ENCODE measurements at regions not wholly inside any gene's neighbourhood (a gene's known extent, or its start where the extent isn't known, plus 50 kb on each side); places are given as distances from the start of the nearest gene placed in this dataset.

GRCh38 chr5:27473307-27474046 is 435.1 kb upstream of the CDH9 start:
- no peaks in the 10 kb centered on the region for H3K36me3 ChIP-seq (ENCODE audit: insufficient read depth, low read length)
- no peak overlapping the region for H3K27ac ChIP-seq (ENCODE audit: low read depth, low read length)
- no peak for TF ChIP-seq CTCF (IDR thresholded peaks at IDR 0.05; ENCODE audit: extremely low read depth, low read depth, low read length)
- DNase-seq (ENCODE audit: insufficient read length, low spot score, missing footprints), result no peak
- no peaks in the 10 kb centered on the region for H3K79me2 ChIP-seq (ENCODE audit: insufficient read depth, low read length)
- no peaks in the 10 kb centered on the region for H3K4me1 ChIP-seq (ENCODE audit: insufficient read depth, low read length)
- H3K27me3 ChIP-seq (ENCODE audit: insufficient read depth, low read length), result no peaks in the 10 kb centered on the region
- no peaks in the 10 kb centered on the region for H3K9me3 ChIP-seq (ENCODE audit: low read depth, low read length)
- H2AFZ ChIP-seq (ENCODE audit: low read length), result peak overlapping the region; percentile 32
- H3K4me2 ChIP-seq (ENCODE audit: insufficient read depth, low read length), result no peak overlapping the region
- H4K20me1 ChIP-seq (ENCODE audit: insufficient read depth, low read length), result no peaks in the 10 kb centered on the region
- H3K4me3 ChIP-seq (ENCODE audit: insufficient read depth, low read length), result peak overlapping the region; percentile 34

- Histone ChIP-seq H3K79me2 (ENCODE audit: insufficient read depth, low read length) (no peaks in the 10 kb centered on the region), H3K4me3 (ENCODE audit: insufficient read depth, low read length) (no peak overlapping the region), H3K9me3 (ENCODE audit: low read depth, low read length) (no peaks in the 10 kb centered on the region), H3K27ac (ENCODE audit: low read depth, low read length) (no peak overlapping the region), H3K4me1 (ENCODE audit: insufficient read depth, low read length) (no peaks in the 10 kb centered on the region), H4K20me1 (ENCODE audit: insufficient read depth, low read length) (no peaks in the 10 kb centered on the region), H3K36me3 (ENCODE audit: insufficient read depth, low read length) (no peaks in the 10 kb centered on the region), H2AFZ (ENCODE audit: low read length) (no peak overlapping the region), H3K4me2 (ENCODE audit: insufficient read depth, low read length) (no peak overlapping the region), H3K27me3 (ENCODE audit: insufficient read depth, low read length) (no peaks in the 10 kb centered on the region)
- no peak for DNase-seq (ENCODE audit: insufficient read length, low spot score, missing footprints)
- TF ChIP-seq CTCF (IDR thresholded peaks at IDR 0.05; ENCODE audit: extremely low read depth, low read depth, low read length), result no peak
These were observed 434.5 kb upstream of the CDH9 start for GRCh38 chr5:27472871-27473270.

GRCh38 chr5:27472000-27472763 is 433.8 kb upstream of the CDH9 start:
- H2AFZ ChIP-seq (ENCODE audit: low read length), result peak overlapping the region; percentile 47
- no peaks in the 10 kb centered on the region for H3K36me3 ChIP-seq (ENCODE audit: insufficient read depth, low read length)
- DNase-seq (ENCODE audit: insufficient read length, low spot score, missing footprints), result no peak
- peak overlapping the region; percentile 3 for H3K4me3 ChIP-seq (ENCODE audit: insufficient read depth, low read length)
- H4K20me1 ChIP-seq (ENCODE audit: insufficient read depth, low read length), result no peaks in the 10 kb centered on the region
- H3K27ac ChIP-seq (ENCODE audit: low read depth, low read length), result no peak overlapping the region
- no peak overlapping the region for H3K4me2 ChIP-seq (ENCODE audit: insufficient read depth, low read length)
- no peaks in the 10 kb centered on the region for H3K4me1 ChIP-seq (ENCODE audit: insufficient read depth, low read length)
- no peaks in the 10 kb centered on the region for H3K79me2 ChIP-seq (ENCODE audit: insufficient read depth, low read length)
- no peaks in the 10 kb centered on the region for H3K9me3 ChIP-seq (ENCODE audit: low read depth, low read length)
- no peak for TF ChIP-seq CTCF (IDR thresholded peaks at IDR 0.05; ENCODE audit: extremely low read depth, low read depth, low read length)
- no peaks in the 10 kb centered on the region for H3K27me3 ChIP-seq (ENCODE audit: insufficient read depth, low read length)

GRCh38 chr5:27466959-27467358 is 428.6 kb upstream of the CDH9 start:
- no peak overlapping the region for H3K27ac ChIP-seq (ENCODE audit: low read depth, low read length)
- DNase-seq (ENCODE audit: insufficient read length, low spot score, missing footprints), result no peak
- no peaks in the 10 kb centered on the region for H3K27me3 ChIP-seq (ENCODE audit: insufficient read depth, low read length)
- H3K9me3 ChIP-seq (ENCODE audit: low read depth, low read length), result no peaks in the 10 kb centered on the region
- H3K4me1 ChIP-seq (ENCODE audit: insufficient read depth, low read length), result no peaks in the 10 kb centered on the region
- no peak overlapping the region for H2AFZ ChIP-seq (ENCODE audit: low read length)
- no peak for TF ChIP-seq CTCF (IDR thresholded peaks at IDR 0.05; ENCODE audit: extremely low read depth, low read depth, low read length)
- H4K20me1 ChIP-seq (ENCODE audit: insufficient read depth, low read length), result no peaks in the 10 kb centered on the region
- no peak overlapping the region for H3K4me3 ChIP-seq (ENCODE audit: insufficient read depth, low read length)
- H3K4me2 ChIP-seq (ENCODE audit: insufficient read depth, low read length), result no peak overlapping the region
- no peaks in the 10 kb centered on the region for H3K79me2 ChIP-seq (ENCODE audit: insufficient read depth, low read length)
- no peaks in the 10 kb centered on the region for H3K36me3 ChIP-seq (ENCODE audit: insufficient read depth, low read length)

All from osteoblast (primary cell).